GM19239 (cell line): ENCODE measurements at regions not wholly inside any gene's neighbourhood (a gene's known extent, or its start where the extent isn't known, plus 50 kb on each side); places are given as distances from the start of the nearest gene placed in this dataset.

Experiments
- DNase-seq: peaks from one replicate; pipeline ENCODE4 v3.0.0; 2011; ENCODE audit warnings: low spot score; ENCODE audit not compliant: insufficient read length
- FAIRE-seq: peaks from 2 replicates; lab custom pipeline; 2011; peaks lifted over from hg19 to GRCh38; lab: Jason Lieb, UNC

DNA sequence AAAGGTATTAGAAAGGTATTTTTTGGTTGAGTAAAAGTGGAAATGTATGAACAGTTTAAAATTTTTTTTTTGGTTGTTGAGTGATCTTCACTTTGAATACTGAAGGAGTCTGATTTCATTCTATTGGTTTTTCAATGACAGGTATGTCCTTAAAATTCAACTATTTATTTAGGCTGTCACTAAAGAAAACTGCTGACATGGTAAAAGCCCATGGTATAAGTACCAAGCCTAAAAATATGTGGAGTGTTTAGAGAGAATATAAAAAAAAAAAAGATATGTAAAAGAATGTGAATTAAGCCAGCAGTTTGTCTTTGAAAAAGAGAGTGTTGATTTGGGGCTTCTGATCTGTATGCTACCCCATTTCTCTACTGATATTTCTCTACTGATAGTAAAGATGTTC is 90.3 kb upstream of the SUCLG2 start:
- DNase-seq = no peak
- FAIRE-seq = no peak

DNA sequence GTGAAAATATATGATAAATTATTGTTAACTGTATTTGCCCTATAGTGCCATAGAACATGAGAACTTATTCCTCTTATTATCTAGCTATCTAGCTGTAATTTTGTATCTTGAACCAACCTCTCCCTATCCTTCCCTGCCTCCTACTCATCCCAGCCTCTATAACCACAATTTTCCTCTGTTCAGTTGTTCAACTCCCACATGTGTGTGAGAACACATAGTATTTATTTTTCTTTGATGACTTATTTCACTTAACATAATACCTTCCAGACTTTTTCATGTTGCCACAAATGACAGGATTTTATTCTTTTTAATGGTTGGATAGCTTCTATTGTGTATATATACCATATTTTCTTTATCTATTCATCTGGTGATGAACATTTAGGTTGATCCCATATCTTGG is 85.4 kb upstream of the SUCLG2 start:
- no peak for DNase-seq
- FAIRE-seq = no peak

DNA sequence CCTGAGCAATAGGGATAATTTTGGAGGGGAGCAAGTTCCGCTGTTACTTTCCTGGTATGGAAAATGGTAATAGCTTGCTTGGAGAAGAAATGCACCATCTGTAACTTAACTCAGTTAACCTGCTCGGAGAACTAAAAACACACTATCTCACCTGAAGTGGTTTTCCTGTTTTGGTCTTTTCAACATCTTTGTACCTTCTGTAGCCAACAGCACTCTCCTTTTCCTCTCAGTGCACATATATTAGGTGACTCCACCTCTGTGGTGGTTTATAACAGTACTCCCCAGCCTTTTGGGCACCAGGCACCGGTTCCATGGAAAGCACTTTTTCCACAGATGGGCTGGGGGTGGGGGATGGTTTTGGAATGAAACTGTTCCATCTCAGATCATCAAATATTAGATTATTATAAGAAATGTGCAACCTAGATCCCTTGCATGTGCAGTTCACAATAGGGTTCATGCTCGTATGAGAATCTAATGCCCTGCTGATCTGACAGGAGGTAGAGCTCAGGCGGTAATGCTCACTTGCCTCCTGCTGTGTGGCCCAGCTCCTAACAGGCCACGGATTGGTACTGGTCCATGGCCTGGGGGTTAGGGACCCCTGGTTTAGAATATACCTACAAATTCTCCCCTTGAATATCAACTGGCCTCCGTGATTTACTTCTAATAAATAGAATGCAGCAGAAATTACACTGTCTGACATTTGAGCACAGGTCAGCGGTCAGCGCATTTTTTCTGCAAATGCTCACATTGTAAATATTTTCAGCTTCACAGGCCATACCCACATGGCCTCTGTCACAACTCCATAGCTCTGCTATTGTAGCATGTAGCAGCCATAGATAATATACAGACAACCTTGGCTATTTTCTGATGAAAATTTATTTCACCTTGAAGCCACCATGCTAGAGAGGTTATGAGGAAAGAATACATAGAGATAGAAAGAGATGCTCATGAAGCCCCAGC is 83.8 kb upstream of the SUCLG2 start:
- FAIRE-seq = no peak

DNA sequence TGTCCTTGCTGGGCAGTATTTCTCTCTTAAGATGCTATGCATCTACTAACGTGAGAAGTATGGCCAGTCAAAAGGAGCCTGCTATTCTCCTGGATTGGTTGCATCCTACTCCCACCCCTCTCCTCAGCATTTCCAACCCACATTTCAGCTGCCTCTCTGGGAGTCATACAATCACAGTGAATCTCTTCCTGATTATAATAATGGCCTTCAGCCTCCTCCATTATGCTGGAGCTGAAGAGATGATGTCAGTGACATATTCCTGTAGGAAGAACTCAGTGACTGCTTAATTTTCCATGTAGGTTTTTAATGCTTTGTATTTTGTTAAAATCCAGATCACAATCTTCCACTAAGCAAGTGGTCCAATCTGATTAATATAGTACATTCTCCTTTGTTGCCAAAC is 82.7 kb upstream of the SUCLG2 start:
- DNase-seq (no peak), FAIRE-seq (no peak)

More for the DNA sequence above, 83.8 kb upstream of the SUCLG2 start:
- no peak for DNase-seq

DNA sequence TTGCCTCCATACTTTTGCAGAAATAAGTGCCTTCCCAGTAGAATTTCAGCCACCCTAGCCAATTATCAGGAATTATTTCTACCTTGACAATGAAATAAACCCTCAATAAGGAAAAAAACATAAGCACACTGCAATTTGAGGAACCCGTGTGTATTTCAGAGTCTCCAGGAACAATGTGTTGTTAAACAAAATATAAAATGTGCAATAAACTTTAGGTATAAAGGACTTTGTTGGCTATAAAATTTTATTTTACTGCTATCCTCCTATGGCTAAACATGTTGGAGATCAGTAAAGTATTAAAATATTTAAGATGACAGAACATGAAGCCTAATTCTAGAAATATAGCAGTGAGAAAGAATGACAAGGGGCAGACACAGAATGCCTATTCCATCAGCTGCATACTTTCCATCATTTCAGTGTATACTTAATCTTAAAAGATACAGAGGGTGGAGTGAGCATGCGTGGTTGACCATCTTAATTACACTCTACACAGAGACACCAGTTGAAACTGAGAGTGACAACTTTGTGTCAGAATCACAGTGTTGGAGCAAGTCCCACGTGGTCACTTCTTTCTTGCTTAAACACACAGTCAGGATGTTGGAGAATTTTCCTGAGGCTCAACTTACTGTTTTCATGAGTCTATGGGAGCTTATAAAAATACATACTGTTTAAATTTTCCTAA is 79.0 kb upstream of the SUCLG2 start:
- DNase-seq (no peak), FAIRE-seq (no peak)

DNA sequence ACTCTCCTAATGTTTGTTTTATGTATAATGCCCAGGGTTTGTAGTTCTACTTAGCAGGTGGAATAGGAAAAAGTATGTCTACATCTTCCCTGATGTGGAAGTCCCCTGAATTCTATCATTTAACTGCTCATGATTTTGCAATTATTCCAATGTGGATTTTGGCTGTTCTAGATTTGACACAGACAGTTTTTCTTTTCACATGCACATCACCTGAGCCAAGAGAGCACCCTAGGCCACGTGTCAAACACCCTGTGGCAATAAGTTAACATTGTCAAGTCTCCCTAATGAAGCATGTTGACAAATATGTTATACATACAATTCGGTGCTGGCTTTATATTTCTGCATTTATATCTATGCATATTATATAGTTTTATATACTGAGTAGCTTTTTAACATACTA is 70.0 kb upstream of the SUCLG2 start:
- DNase-seq = no peak
- no peak for FAIRE-seq

DNA sequence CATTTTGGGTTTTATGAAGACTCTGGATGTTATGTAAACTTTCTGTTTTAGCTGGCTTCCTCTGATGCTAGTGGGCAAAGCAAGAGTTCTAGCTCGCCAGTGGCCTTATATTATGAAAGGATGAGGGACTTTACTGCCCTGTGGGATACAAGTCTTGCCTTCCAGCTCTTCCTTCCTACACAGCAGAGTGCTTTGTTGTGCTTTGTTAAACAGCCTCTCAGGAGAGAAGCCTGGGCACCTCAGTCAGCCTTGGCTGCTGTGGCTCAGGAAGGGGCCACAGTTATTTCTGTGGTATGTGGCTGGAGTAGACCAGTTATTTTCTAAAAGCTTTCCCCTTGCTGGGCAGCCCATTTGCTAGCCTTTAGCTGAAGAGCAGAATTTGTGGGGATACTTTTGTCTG is 69.5 kb upstream of the SUCLG2 start:
- DNase-seq (no peak), FAIRE-seq (no peak)

DNA sequence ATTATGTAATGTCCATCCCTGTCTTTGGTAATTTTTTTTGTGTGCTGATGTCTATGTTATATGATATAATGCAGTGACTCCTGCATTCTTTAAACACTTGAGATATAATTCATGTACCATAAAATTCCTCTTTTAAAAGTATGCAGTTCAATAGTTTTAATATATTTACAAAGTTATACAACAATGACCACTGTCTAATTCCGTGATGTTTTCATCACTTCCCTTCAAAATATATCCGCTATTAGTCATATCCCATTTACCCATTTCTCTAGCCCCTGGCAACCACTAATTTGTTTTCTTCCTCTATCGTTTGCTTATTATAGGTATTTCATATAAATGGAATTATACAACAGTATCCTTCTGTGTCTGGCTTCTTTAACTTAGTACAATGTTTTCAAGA is 64.9 kb upstream of the SUCLG2 start:
- FAIRE-seq (no peak), DNase-seq (no peak)

DNA sequence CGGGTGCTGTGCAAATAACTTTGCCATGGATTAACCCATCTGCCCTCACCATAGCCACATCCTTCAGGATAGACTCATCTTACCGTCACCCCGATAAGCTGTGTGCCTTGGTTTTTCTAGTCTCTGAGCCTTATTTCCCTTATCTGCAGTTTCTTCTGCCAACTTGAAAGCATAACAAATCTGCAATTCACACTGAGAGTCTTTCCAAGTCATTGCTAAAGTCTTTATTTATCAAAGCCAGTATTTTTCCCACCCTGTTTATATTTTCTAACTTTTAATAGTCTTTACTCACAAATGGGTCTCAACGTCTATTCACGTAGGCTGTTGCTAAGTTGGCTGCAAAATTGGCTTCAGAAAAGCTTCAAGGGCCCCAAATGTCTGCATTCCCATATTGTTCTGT is 61.6 kb upstream of the SUCLG2 start:
- DNase-seq (no peak), FAIRE-seq (no peak)

DNA sequence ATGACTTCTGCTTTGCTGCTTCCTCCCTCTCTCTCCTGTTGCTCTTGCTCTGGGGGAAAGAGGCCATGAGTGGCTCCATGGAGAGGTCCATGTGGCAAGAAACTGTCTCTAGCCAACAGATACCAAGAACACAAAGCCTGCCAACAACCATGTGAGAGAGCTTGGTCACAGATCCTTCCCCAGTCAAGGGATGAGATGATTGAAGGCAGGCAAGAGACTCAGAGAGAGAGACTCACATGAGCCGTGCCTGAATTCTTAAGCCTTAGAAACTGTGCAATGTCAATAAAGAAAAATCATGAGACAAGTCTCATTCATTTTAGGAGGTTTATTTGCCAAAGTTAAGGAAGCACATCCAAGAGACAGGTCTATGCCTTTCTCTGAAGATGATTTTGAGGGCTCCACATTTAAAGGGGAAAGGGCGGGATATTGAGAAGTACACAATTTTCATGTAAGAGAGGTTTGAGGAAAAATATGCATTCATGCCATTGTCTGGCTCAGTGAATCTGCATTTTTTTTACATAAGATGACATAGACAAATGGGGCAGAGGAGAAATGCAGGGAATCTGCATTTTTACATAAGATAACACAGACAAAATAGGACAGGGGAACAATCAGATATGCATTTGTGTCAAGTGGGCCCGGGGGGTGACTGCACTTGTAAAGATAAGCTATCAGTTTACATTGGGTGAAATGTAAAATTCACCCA is 59.5 kb upstream of the SUCLG2 start:
- FAIRE-seq (no peak), DNase-seq (no peak)

DNA sequence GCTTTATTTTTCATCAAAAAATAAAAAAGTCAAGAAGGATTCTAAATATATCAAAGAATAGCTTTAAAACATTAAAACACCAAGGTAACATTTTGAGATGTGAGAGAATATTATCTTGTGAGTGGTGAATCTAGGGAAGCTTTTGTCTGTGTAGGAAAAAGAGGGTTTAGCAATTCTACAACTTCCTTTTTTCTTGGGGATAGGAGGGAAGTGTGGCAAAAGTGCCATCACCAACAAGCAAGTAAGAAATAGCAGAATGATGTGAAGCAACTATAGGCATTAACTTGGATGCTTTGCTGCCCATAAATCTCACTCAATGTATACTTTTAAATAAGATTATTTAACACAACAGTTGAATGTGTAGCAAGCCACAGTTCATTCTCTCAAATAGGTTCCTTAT is 57.8 kb upstream of the SUCLG2 start:
- DNase-seq (no peak), FAIRE-seq (no peak)

DNA sequence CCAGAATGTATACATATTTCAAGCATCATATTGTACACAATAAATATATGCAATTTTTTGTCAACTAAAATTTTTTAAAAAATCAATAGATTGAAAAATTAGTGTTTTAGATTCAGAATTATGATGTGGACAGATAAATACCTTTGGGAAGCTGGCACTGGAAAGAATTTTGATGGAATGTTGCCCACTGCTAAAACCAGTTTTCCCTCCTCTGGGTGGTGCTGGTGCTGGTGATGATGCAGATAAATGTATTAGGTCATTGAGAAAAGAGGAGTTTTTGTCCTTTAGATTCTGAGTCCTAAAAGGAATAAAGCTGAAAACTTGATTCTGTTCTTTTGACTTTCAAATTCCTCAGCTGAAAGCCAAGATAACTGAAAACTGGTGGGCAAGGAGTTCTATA is 56.0 kb upstream of the SUCLG2 start:
- DNase-seq = no peak
- FAIRE-seq = no peak

DNA sequence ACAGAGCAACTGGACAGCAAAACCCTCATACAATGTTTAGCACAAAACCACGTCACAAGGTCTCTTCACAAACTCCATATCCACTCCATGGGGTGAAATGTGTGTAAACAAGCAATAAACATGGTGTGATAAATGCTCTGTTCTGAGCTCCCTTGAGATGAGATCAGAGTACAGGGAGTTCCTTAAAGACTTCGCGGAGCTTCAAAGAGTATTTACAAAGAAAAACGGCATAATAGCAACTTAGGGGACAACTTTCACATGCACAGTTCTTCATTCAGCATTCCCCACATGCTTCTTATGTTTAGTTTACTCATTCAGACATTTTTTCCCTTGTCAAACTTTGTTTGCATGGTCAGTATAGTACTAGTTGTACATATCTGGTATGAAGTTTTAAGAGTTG is 52.5 kb upstream of the SUCLG2 start:
- FAIRE-seq (no peak), DNase-seq (no peak)

DNA sequence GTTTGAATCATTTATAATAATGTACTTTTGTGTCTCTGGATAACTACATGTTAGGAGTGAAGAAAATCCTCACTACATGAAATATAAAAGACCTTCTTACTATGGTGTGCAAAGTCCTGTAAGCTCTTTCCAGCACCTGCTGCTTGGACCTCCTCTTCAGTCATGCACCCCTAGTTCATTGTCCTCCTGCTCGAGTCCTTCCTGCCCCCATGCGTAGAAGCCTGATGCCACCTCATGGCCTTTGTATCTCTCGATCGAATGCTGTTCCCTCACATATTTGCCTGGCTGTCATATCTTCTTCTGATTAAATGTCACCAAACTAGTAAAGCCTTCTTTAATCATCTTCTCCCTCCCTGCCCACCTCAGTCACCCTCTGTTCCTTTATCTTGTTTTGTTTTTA is 49.9 kb upstream of the SUCLG2 start:
- DNase-seq = no peak
- no peak for FAIRE-seq
